ENCODE measurements at regions not wholly inside any gene's neighbourhood (a gene's known extent, or its start where the extent isn't known, plus 50 kb on each side); places are given as distances from the start of the nearest gene placed in this dataset.

- TF ChIP-seq NR2F2 (IDR thresholded peaks at IDR 0.05) (no peak), CTCF (IDR thresholded peaks at IDR 0.05; ENCODE audit: low read depth, low read length, missing input control) (no peak)
Observed at GRCh38 chr11:92892802-92893684, 76.4 kb upstream of the MTNR1B start.

Data from liver (tissue), 3 donors.